GM20431 (cell line): ENCODE measurements at regions not wholly inside any gene's neighbourhood (a gene's known extent, or its start where the extent isn't known, plus 50 kb on each side); places are given as distances from the start of the nearest gene placed in this dataset.
"Not testable (repeated sequence)": the region's sequence is repeated elsewhere in the genome, so short reads cannot be mapped to it uniquely, and the experiment has no call there.

ENCODE experiments used
- in situ Hi-C: fragments of 300-500 bp; cut with MseI, MboI; formaldehyde crosslinking; loops from one replicate; pipeline ENCODE4 v1.15.0; 2020; ENCODE audit warnings: low sequenced_read_pairs; ENCODE audit not compliant: unreplicated experiment

DNA sequence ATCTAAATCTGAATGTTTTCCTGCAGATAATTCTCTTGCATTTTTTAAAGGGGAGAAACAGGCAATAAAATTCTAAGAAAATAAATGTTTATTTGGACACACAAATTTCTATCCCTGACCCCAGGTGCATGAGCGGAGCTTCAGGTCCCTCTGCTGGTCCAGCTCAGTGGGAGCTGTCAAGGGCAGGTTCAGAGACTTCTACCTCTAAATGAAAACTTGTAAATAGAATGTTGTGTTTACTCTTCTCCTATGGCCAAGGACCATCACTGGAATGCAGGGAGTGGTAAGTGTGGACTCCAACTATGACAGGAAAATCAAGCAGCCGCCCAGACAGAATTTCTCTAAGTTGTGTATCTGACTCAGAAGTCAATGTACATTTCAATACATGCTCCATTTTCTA lies 148.6 kb upstream of the TTC29 start:
- in situ Hi-C loops = no loop called here

DNA sequence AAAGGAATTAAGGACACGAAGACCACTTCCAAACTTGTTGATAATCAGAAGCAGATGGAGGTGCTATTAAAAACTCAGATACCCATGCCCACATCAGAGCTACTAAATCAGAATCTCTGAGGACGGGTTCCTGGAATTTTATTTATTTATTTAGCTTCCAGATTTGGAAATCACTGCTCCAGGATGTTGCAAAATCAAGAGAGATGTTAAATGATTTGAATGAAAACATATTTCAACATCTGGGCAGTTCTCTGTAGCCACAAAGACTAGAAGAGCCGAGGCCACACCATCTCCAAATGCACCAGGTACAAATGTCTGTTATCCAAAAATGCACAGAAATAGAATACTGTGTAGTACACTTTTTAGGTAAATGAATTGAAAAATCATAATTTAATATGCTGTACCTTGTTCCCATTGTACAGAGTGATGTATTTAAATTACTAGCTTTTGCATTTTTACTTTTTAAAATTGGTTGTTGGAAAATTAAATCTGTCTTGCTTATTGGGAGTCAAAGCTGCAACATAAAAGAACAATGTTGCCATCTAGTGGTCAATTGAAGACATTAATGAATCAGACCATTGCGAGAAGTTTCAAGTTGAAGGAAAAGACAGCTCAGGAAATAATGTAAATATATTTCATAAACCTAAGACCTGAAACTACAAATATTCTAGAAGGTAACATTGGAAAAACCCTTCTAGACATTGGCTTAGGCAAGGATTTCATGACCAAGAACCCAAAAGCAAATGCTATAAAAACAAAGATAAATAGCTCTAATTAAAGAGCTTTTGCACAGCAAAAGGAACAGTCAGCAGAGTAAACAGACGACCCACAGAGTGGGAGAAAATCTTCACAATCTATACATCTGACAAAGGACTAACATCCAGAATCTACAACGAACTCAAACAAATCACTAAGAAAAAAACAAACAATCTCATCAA lies 151.3 kb upstream of the TTC29 start:
- in situ Hi-C loops = no loop called here

DNA sequence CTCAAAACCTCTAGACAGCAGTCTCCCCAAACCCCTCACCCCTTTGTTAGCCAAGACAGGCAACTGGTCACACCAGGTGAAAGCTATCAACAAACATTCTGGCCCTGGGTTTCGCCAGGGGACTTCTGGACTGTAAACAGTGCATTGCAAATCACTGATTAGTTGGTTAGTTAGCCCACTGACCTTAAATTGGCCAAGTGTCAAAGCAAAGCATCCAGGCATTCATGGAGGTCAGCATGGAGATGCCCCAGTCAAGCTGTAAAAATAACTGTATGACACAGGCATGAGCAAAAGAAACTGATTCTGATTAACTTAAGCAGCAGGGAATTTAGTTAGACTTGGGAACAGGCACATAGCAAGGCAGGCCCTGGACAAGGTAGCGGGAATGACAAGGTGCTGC lies 156.0 kb upstream of the TTC29 start:
- in situ Hi-C loops = no loop called here

GRCh38 chr4:147102596-147102995 lies 156.9 kb upstream of the TTC29 start:
- in situ Hi-C loops = no loop called here

- in situ Hi-C loops = no loop called here
Observed at GRCh38 chr4:147103403-147103946, 157.8 kb upstream of the TTC29 start.

- in situ Hi-C loops = no loop called here
Observed at GRCh38 chr4:147104768-147105167, 159.1 kb upstream of the TTC29 start.

DNA sequence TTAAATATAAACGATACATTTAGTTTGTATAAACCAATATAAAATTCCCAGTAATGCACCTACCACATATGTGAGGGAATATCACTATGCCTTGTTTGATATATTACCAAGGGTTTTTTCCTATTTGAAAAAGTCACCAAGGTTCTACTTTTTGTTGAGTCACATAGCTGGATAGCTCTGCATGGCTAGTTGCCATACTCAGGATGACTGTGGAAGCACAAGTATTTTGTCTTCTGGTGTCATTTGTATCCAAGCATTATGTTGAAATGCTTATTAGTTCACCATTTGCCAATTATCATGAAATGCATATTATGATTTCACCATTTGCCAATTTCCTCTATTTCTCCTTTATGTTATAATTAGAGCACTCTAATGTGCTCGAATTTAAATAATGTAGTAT lies 162.7 kb upstream of the TTC29 start:
- in situ Hi-C loops = no loop called here

DNA sequence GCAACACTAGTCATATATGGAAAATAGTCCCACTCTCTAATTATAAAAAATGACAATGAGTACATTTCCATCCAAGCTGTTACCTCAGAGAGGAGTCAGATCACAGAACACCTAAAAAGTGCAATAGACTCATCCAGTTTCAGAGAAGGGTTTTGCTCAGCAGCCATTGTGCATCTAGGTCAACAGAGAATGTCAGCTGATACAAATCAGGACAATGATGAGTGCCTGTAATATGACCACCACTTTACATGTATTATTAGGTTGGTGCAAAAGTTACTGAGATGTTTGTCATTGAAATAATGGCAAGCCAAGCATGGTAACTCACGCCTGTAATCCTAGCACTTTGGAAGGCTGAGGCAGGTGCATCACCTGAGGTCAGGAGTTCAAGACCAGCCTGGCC lies 164.1 kb upstream of the TTC29 start:
- in situ Hi-C loops = no loop called here

DNA sequence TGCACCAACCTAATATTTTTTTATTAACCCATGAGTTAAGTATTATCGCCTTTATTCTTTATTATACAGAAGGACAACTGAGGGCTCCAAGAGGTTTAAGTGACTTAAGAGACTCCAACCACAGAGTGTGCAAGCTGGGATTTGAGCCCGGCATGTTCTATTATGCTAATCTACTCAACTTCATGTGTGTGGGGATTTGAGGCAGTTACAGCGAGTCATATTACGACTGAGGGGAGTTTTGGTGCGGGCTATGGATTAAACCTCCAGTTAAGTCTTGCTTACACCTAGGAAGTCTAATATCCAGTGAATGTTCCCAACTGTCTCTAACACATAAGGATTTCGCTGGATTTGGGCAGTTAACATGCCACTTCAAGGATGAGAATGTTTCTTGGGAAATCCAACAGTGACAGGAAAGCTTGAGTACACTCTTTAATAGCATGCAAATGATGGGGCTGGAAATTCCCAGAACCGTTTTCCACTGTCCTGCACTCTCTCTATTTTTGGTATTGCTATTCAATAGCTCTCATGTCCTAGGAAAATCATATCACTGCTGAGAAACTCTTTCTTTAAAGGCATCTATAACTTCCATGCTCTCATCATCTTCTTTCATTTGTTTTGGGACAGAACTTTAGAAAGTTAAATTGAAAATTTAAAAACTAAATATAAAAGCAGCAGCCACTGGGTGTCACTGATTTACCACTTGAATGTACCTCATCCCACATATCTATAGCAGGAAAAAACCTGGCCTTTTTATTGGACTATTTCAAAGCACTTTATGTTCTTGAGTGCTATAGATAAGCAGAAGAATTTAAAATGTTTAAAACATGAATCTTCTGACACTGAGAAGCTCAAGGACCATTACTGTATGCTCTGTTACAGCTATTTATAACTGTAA lies 165.1 kb upstream of the TTC29 start:
- in situ Hi-C loops = no loop called here

DNA sequence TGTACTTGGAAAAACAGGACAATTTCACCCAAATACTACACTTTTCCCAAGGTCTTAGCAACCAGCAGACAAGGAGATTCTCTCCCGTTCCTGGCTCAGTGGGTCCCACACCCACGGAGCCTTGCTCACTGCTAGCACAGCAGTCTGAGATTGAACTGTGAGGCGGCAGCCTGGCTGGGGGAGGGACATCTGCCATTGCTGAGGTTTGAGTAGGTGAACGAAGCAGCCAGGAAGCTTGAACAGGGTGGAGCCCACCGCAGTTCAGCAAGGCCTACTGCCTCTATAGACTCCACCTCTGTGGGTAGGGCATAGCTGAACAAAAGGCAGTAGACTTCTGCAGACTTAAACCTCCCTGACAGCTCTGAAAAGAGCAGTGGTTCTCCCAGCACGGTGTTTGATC lies 166.5 kb upstream of the TTC29 start:
- in situ Hi-C loops = not testable (repeated sequence)

DNA sequence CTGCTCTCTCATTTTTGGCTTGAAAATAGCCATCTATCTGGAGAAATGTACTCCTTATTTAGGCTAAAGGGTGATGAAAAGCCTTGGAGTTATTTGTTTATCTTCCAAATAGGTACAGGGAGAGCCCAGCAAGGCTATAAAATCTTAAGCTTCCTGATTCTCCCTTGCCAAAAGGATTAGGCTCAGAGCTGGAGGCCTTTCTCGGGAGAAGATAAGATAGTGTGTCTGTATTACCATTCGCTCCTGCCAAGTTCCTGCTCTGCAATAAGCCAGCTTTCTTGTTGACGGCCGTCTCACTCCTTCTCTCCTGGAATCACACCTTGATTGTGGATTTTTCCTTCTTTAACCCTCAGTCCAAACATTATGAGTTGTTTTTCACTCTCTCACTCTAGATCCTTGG lies 171.8 kb upstream of the TTC29 start:
- in situ Hi-C loops = no loop called here

DNA sequence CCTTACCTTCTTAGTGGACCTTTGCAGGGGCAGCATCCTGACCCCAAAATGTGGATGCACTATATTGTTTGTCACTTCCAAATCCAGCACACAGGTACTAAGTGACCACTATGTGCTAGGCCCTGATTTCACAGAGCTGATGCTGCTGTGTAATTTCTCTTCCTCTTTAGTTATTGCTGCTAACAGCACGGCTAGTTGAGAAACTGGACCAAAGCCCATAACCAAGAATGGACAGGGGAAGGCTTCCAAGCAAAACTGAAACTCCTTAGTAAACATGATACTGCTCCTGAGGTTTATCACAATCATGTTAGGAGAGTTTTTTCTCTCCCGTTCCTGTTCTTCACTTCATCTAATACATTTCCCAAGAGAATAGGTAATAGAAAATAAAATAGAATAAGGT lies 172.9 kb upstream of the TTC29 start:
- in situ Hi-C loops = no loop called here

DNA sequence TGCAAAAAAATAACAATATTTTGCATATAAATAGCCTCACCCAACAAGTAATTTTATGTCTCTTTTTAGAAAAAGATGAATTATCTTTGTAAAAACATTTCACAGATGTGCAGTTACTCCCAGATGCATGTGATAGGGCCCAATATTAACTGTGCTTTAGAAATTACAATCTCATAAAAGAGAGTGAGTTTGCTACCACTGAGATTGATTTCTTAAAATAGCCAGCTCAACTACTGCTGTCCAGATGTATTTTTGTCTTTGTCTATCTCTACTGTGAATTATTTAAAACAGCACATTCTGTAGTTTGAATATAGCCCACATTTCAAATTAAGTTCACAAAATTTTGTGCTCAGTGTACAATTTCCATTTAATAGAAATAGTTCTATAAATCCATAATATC lies 177.0 kb upstream of the TTC29 start:
- in situ Hi-C loops = no loop called here

- in situ Hi-C loops = no loop called here
Observed at GRCh38 chr4:147123146-147123545, 177.5 kb upstream of the TTC29 start.

DNA sequence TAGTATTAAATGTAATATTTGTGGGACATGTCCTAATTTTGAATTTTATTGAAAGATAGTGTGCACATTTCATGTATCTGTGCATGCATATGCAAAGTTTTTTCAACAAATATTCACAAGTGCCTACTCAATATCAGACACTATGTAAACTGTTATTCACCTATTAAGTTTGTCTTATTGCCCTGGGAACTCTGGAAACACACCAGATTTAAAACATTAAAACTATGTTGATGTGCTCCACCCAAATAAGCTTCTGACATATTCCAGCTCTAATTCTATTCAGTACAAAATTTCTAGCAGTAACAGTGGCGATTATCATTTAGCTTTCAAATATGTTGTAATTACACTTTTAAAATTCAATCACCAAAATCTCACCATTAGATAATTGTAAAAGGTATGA lies 183.1 kb upstream of the TTC29 start:
- in situ Hi-C loops = no loop called here

- in situ Hi-C loops = no loop called here
Observed at GRCh38 chr4:147129687-147130086, 184.0 kb upstream of the TTC29 start.

DNA sequence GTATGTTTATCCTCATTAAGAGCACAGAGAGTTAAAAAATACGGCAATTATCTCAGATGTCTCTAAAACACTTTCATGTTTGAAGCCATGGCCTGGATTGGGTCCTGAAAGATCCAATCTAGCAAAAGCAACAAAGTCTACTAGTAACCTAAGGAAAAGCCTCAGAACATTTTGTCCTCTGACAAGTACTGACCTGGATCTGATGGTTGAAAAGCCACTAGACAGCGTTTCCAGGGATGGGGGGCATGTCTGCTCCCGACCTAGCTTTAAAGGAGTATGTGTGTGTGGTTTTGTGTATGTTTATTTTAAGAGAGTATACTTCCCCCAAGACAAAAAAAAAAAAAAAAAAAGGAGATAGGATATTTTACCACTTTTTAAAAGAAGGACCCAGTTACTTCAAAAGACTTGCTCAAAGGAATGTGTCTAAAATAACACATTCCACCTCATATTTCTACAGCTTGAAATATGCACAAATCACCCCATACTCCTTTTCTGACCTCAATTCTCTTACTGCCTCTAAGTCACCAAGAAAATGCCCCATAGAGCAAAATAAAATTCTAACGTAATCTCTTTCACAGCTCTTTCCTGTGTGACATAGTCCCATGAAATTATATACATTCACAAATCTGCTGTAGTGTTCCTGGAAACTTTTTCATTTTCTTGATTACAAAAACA lies 189.0 kb upstream of the TTC29 start:
- in situ Hi-C loops = no loop called here

GRCh38 chr4:147136310-147136709 lies 190.6 kb upstream of the TTC29 start:
- in situ Hi-C loops = no loop called here

- in situ Hi-C loops = no loop called here
Observed at GRCh38 chr4:147136751-147137150, 191.1 kb upstream of the TTC29 start.

- in situ Hi-C loops = no loop called here
Observed at GRCh38 chr4:147137280-147137679, 191.6 kb upstream of the TTC29 start.
